BLaER1 treated with 17β-estradiol and CSF1 and Interleukin-3, amounts not matched to agents 10 nM and 100 nM (cell line): ENCODE measurements at regions not wholly inside any gene's neighbourhood (a gene's known extent, or its start where the extent isn't known, plus 50 kb on each side); places are given as distances from the start of the nearest gene placed in this dataset.
"Not testable (repeated sequence)": the region's sequence is repeated elsewhere in the genome, so short reads cannot be mapped to it uniquely, and the experiment has no call there.

ENCODE experiments used
- H3K27ac ChIP-seq, 11 experiments: shearing (Covaris generic); formaldehyde crosslinking; 2 replicates each; pipeline ENCODE4 v1.8.1; 2022
- H3K27me3 ChIP-seq, 11 experiments: shearing (Covaris generic); formaldehyde crosslinking; 2 replicates each; pipeline ENCODE4 v1.8.1; 2022
- H3K36me3 ChIP-seq, 11 experiments: shearing (Covaris generic); formaldehyde crosslinking; 2 replicates each; pipeline ENCODE4 v1.8.1; 2022
- H3K4me1 ChIP-seq, 10 experiments: shearing (Covaris generic); formaldehyde crosslinking; 2 replicates each; pipeline ENCODE4 v1.8.1; 2022
- H3K4me2 ChIP-seq, 11 experiments: shearing (Covaris generic); formaldehyde crosslinking; 2 replicates each; pipeline ENCODE4 v1.8.1; 2022
- H3K4me3 ChIP-seq, 10 experiments: shearing (Covaris generic); formaldehyde crosslinking; 2 replicates each; pipeline ENCODE4 v1.8.1; 2022
- H3K9ac ChIP-seq, 11 experiments: shearing (Covaris generic); formaldehyde crosslinking; 2 replicates each; pipeline ENCODE4 v1.8.1; 2022
- H3K9me3 ChIP-seq, 11 experiments: shearing (Covaris generic); formaldehyde crosslinking; replicated peaks in 1 of 11; 2 replicates each; pipeline ENCODE4 v1.8.1; 2022
- H4K20me1 ChIP-seq, 11 experiments: shearing (Covaris generic); formaldehyde crosslinking; 2 replicates each; pipeline ENCODE4 v1.8.1; 2022
- Cebpa-rat ChIP-seq, 11 experiments: shearing (Covaris generic); IDR thresholded peaks; 2 replicates each; pipeline ENCODE4 v1.8.1; 2022

DNA sequence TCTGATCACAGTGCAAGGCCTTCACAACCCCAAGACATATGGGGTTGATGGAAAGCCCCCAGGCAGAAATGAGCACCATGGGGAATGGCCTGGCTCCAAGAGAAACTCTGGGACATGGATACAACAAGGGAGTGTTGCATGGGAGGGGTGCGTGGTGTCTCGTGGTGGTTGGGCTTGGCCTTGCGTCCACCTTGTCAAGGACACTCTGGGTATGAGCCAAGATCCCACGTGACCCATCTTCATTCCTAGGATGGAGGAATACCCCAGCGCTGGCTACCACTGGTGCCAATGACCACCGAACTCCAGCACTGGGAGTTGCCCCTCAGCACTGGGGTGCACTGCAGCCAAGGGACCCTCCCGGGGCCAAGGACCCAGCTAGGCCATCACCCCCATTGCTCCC, 267.5 kb upstream of the AGTR2 start:
- H3K36me3 ChIP-seq, result no peaks in the 10 kb centered on the region
- no peak overlapping the region for H3K4me2 ChIP-seq
- peaks cover 0 to 11% (median 2%) of the 10 kb centered on the region in 10 experiments; a peak in 5 of 20 replicates for H3K4me1 ChIP-seq
- H3K9me3 ChIP-seq, result peaks cover 0 to 72% (median 23%) of the 10 kb centered on the region in 11 experiments; a peak in 15 of 22 replicates
- H3K9ac ChIP-seq, result no peak overlapping the region
- no peak for TF ChIP-seq Cebpa-rat (IDR thresholded peaks at IDR 0.05)
- H3K4me3 ChIP-seq, result no peak overlapping the region
- no peaks in the 10 kb centered on the region for H4K20me1 ChIP-seq
- H3K27ac ChIP-seq, result no peak overlapping the region
- H3K27me3 ChIP-seq, result peaks cover 8 to 36% (median 16%) of the 10 kb centered on the region in 11 experiments; a peak in 19 of 22 replicates

DNA sequence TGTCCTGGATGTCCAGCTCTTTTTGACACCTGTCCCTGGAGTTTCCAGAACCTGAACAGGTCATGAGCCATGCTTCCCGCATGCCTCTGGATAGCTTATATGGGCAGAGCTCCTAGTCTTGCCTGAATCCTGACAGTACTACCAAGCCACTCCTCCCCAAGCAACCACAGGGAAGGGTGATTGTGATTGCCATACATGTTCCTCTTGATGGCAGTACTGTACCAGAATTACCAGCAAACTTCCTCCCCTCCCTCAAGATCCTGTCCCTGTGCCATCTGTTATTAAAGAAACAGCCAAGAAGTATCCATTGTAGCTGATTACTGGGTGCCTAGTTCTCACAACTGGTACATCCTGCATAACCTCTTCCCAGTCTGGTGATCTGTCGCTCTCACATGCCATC, 264.3 kb upstream of the AGTR2 start:
- Histone ChIP-seq H3K36me3 (no peaks in the 10 kb centered on the region), H4K20me1 (no peaks in the 10 kb centered on the region), H3K4me3 (no peak overlapping the region), H3K27me3 (peaks cover 25 to 66% (median 41%) of the 10 kb centered on the region in 11 experiments; a peak in 21 of 22 replicates), H3K27ac (no peak overlapping the region), H3K4me1 (peaks cover 0 to 2% (median under 1%) of the 10 kb centered on the region in 10 experiments; a peak in 7 of 20 replicates), H3K4me2 (no peak overlapping the region), H3K9ac (no peak overlapping the region), H3K9me3 (peaks cover 11 to 94% (median 37%) of the 10 kb centered on the region in 11 experiments; a peak in 20 of 22 replicates)
- TF ChIP-seq Cebpa-rat (IDR thresholded peaks at IDR 0.05), result no peak

DNA sequence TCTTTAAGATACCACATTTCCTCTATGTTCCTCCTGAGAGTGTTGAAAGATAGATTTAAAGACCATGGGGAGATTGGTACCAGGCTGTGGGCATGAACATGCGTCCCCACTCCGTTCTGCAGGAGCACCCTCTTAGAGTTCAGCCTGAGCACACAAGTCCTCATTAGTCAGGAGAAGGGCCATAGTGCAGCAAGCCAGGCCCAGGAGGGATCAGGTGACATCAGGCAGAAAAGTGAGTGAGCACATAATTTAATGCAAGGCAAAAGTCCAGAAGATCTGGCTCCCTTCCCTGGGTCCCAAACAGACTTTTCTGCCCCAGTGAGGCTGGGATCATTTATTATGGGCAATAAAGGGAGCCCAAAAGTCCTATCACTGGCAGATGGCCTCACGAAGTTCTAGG, 263.7 kb upstream of the AGTR2 start:
- H3K4me1 ChIP-seq, result peaks cover 0 to 8% (median 5%) of the 10 kb centered on the region in 10 experiments; a peak in 12 of 20 replicates
- H3K4me2 ChIP-seq, result no peak overlapping the region
- H4K20me1 ChIP-seq, result no peaks in the 10 kb centered on the region; a peak in 1 of 22 replicates
- H3K36me3 ChIP-seq, result no peaks in the 10 kb centered on the region
- no peak overlapping the region for H3K9ac ChIP-seq
- H3K27me3 ChIP-seq, result peaks cover 25 to 66% (median 41%) of the 10 kb centered on the region in 11 experiments; a peak in 21 of 22 replicates
- TF ChIP-seq Cebpa-rat (IDR thresholded peaks at IDR 0.05), result no peak
- H3K27ac ChIP-seq, result no peak overlapping the region
- H3K9me3 ChIP-seq, result peaks cover 11 to 95% (median 37%) of the 10 kb centered on the region in 11 experiments; a peak in 20 of 22 replicates
- H3K4me3 ChIP-seq, result no peak overlapping the region

DNA sequence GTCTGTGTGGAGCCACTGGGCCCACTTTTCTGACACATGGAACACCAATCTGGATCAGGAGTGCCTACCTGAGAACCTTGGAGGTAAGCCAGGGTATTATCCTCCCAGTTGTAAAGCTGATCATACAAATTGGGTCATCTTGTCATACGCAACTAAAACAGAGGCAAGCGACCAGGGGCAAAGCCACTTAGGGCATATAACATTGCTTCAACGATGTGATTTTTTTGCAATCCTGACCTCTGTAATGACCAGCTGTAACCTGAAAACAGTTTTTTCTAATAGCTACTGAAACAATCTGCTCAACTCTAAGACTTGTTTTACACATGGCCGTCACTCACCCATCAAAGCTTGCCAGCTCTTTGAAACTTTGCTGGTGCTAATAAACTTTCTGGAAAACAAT, 261.5 kb upstream of the AGTR2 start:
- Histone ChIP-seq H3K27ac (no peak overlapping the region), H4K20me1 (no peaks in the 10 kb centered on the region; a peak in 1 of 22 replicates), H3K9ac (no peak overlapping the region), H3K4me3 (no peak overlapping the region), H3K4me2 (no peak overlapping the region), H3K4me1 (peaks cover 0 to 25% (median 15%) of the 10 kb centered on the region in 10 experiments; a peak in 12 of 20 replicates), H3K27me3 (peaks cover 21 to 74% (median 47%) of the 10 kb centered on the region in 11 experiments), H3K9me3 (peaks cover 11 to 88% (median 23%) of the 10 kb centered on the region in 11 experiments; a peak in 20 of 22 replicates), H3K36me3 (no peaks in the 10 kb centered on the region)
- no peak for TF ChIP-seq Cebpa-rat (IDR thresholded peaks at IDR 0.05)

DNA sequence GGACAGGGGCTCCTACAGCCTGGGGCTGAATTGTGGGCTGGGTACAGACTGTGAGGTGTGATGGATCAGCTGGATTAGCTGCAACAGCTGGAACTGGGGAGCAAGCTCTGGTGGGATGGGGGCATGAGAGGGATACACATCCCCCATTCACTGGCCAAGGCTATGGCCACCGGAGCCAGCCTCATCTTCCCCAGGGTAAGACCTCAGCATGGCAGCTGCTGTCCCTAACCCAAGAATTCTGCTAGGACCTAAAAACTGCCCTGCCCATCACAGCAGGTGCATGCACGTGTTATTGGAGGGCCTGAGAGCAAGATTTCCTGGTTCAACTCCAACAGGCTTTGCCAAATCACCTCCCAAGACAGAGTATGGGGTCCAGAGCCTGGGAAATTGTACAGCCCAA, 258.6 kb upstream of the AGTR2 start:
- Histone ChIP-seq H3K9me3 (peaks cover 16 to 87% (median 39%) of the 10 kb centered on the region in 11 experiments), H3K36me3 (no peaks in the 10 kb centered on the region), H3K4me2 (peak overlapping the region in 7 of 11 experiments; percentile 19 to 71 (median 50); a peak in 13 of 22 replicates), H3K4me3 (no peak overlapping the region), H3K27me3 (peaks cover 21 to 68% (median 43%) of the 10 kb centered on the region in 11 experiments), H3K27ac (no peak overlapping the region), H3K9ac (no peak overlapping the region), H3K4me1 (peaks cover 0 to 25% (median 15%) of the 10 kb centered on the region in 10 experiments; a peak in 12 of 20 replicates), H4K20me1 (no peaks in the 10 kb centered on the region; a peak in 1 of 22 replicates)
- no peak for TF ChIP-seq Cebpa-rat (IDR thresholded peaks at IDR 0.05)

DNA sequence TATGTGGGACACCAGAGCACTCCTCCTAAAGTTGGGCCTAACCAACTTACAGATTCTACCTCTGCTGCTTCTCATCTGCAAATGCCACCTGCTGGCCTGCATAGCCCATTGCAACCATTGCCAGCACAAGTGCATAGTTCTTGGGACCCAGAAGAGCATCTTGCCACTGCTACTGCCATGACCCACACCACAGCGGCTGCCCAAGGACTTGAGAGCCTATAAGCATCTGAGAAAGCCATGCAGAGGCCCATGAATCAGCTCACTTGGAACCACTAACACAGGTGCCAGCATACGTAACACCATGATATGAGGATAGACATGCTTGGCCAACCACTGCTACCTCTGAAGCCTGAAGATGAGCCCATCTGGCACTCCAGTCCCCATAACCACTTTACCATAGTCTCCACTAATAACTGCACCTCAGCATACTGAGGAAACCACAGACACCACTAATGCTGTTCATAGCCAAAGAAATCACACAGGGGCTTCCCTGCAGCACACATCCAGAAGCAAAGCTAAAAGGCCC, 258.1 kb upstream of the AGTR2 start:
- peaks cover 0 to 25% (median 15%) of the 10 kb centered on the region in 10 experiments; a peak in 12 of 20 replicates for H3K4me1 ChIP-seq
- no peak overlapping the region for H3K9ac ChIP-seq
- H3K4me3 ChIP-seq, result no peak overlapping the region
- peaks cover 21 to 64% (median 40%) of the 10 kb centered on the region in 11 experiments for H3K27me3 ChIP-seq
- H3K4me2 ChIP-seq, result peak overlapping the region in 7 of 11 experiments; percentile 19 to 71 (median 50); a peak in 12 of 22 replicates
- H4K20me1 ChIP-seq, result no peaks in the 10 kb centered on the region; a peak in 1 of 22 replicates
- no peak for TF ChIP-seq Cebpa-rat (IDR thresholded peaks at IDR 0.05)
- no peaks in the 10 kb centered on the region for H3K36me3 ChIP-seq
- peaks cover 21 to 87% (median 43%) of the 10 kb centered on the region in 11 experiments for H3K9me3 ChIP-seq
- H3K27ac ChIP-seq, result no peak overlapping the region

DNA sequence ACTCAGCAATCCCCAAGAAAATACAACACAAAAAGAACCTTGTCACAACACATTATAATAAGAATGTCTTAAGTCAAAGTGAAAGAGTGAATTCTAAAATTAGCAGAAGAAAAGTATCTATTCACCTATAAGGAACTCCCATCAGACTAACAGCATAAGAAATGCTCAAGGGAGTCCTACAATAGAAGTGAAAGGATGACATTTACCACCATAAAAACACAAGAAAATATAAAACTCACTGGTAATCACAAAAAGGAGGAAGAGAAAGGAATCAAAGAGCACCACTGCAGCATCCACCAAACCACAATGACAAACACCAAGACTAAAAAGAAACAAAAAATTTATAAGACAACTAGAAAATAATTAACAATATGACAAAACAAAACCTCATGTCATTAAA, 257.0 kb upstream of the AGTR2 start:
- H3K36me3 ChIP-seq, result no peaks in the 10 kb centered on the region

DNA sequence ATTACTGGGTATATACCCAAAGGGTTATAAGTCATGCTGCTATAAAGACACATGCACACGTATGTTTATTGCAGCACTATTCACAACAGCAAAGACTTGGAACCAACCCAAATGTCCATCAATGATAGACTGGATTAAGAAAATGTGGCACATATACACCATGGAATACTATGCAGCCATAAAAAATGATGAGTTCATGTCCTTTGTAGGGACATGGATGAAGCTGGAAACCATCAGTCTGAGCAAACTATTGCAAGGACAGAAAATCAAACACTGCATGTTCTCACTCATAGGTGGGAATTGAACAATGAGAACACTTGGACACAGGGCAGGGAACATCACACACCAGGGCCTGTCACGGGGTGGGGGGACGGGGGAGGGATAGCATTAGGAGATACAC, 254.9 kb upstream of the AGTR2 start:
- H3K4me3 ChIP-seq, H3K4me2 ChIP-seq, H3K27ac ChIP-seq, H4K20me1 ChIP-seq, H3K36me3 ChIP-seq, H3K9ac ChIP-seq: not testable (repeated sequence)
- H3K9me3 ChIP-seq, result peaks cover 36 to 93% (median 52%) of the 10 kb centered on the region in 11 experiments; a peak in 21 of 22 replicates
- H3K27me3 ChIP-seq, result peaks cover 3 to 43% (median 18%) of the 10 kb centered on the region in 11 experiments; a peak in 16 of 22 replicates
- H3K4me1 ChIP-seq, result peaks cover 0 to 25% (median 15%) of the 10 kb centered on the region in 10 experiments; a peak in 12 of 20 replicates

More for the DNA sequence above, 257.0 kb upstream of the AGTR2 start:
- H3K9ac ChIP-seq, result no peak overlapping the region
- H3K27me3 ChIP-seq, result peaks cover 11 to 57% (median 30%) of the 10 kb centered on the region in 11 experiments
- no peaks in the 10 kb centered on the region; a peak in 1 of 22 replicates for H4K20me1 ChIP-seq
- no peak overlapping the region for H3K4me3 ChIP-seq
- no peak for TF ChIP-seq Cebpa-rat (IDR thresholded peaks at IDR 0.05)
- H3K4me2 ChIP-seq, result peak overlapping the region in 1 of 11 experiments; percentile 37; a peak in 2 of 22 replicates
- peaks cover 0 to 25% (median 15%) of the 10 kb centered on the region in 10 experiments; a peak in 12 of 20 replicates for H3K4me1 ChIP-seq
- no peak overlapping the region for H3K27ac ChIP-seq
- peaks cover 31 to 93% (median 47%) of the 10 kb centered on the region in 11 experiments for H3K9me3 ChIP-seq

DNA sequence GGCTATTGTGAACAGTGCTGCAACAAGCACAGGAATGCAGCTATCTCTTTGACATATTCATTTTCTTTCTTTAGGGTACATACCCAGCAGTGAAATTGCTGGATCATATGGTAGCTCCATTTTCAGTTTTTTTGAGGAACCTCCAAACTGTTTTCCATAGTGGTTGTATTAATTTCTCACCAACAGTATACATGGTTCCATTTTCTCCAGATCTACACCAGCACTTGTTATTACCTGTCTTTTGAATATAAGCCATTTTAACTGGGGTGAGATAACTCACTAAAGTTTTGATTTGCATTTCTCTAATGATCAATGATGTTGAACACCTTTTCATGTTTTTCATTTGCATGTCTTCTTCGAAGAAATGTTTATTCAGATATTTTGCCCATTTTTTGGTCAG, 241.1 kb upstream of the AGTR2 start:
- H3K4me3 ChIP-seq, result no peak overlapping the region
- no peak overlapping the region for H3K27ac ChIP-seq
- H3K36me3 ChIP-seq, result no peaks in the 10 kb centered on the region
- H3K9ac ChIP-seq, result no peak overlapping the region
- no peaks in the 10 kb centered on the region for H4K20me1 ChIP-seq
- peaks cover 4 to 49% (median 29%) of the 10 kb centered on the region in 11 experiments; a peak in 21 of 22 replicates for H3K27me3 ChIP-seq
- H3K4me2 ChIP-seq, result no peak overlapping the region
- TF ChIP-seq Cebpa-rat (IDR thresholded peaks at IDR 0.05), result no peak
- H3K9me3 ChIP-seq, result peaks cover 70 to 98% (median 90%) of the 10 kb centered on the region in 11 experiments
- H3K4me1 ChIP-seq, result no peaks in the 10 kb centered on the region
